ENCODE measurements at regions not wholly inside any gene's neighbourhood (a gene's known extent, or its start where the extent isn't known, plus 50 kb on each side); places are given as distances from the start of the nearest gene placed in this dataset.

DNA sequence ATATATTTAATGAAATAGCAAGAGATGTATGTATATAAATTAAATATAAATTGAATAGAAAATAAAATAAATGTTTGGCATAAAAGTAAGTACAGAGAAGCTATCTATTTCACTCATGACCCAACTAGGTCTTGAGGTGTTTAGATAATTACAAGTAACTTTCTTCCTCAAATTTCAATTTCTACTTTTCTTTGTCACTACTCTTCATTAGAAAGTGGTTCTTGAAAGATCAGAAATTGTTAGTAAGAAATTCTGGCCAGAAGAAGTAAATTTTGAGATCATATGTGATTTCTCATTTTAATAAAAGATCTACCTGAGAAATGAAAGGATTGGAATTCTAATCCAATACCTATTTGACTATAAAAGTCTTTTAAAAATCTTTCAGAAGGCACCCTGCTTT lies 126.9 kb downstream of the BTC start:
- H3K27me3 ChIP-seq = no peaks in the 10 kb centered on the region
- no peak overlapping the region for H3K27ac ChIP-seq
- no peaks in the 10 kb centered on the region for H3K36me3 ChIP-seq
- DNase-seq = no peak
- TF ChIP-seq, protein P1, sequence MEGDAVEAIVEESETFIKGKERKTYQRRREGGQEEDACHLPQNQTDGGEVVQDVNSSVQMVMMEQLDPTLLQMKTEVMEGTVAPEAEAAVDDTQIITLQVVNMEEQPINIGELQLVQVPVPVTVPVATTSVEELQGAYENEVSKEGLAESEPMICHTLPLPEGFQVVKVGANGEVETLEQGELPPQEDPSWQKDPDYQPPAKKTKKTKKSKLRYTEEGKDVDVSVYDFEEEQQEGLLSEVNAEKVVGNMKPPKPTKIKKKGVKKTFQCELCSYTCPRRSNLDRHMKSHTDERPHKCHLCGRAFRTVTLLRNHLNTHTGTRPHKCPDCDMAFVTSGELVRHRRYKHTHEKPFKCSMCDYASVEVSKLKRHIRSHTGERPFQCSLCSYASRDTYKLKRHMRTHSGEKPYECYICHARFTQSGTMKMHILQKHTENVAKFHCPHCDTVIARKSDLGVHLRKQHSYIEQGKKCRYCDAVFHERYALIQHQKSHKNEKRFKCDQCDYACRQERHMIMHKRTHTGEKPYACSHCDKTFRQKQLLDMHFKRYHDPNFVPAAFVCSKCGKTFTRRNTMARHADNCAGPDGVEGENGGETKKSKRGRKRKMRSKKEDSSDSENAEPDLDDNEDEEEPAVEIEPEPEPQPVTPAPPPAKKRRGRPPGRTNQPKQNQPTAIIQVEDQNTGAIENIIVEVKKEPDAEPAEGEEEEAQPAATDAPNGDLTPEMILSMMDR (IDR thresholded peaks at IDR 0.05) = no peak
- no peak for TF ChIP-seq POLR2A (IDR thresholded peaks at IDR 0.05)
- H3K4me3 ChIP-seq = no peak overlapping the region
- intact Hi-C loops (cut with DNase I) = no loop called here
- no peaks in the 10 kb centered on the region for H3K9me3 ChIP-seq
- H3K4me1 ChIP-seq = peaks cover 0 to 23% (median 0%) of the 10 kb centered on the region in 3 donors

DNA sequence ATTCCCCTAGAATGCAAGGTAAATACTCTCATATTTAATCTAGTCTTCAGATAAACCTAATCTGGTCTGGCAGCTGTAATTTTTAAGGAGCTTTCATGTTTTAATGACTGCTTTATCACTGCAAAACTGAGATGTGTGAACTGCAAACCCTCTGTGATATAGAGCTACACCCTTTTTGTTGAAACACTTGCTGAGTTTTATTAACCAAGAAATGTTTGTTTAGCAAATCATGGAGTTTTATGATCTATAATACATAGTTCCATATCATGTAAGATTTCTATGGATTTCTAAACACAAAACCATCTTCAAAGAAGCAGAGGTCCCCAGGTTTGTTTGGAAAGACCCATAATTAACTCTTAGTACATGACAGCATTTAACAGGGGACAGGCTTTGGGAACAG lies 126.4 kb downstream of the BTC start:
- Histone ChIP-seq H3K9me3 (no peaks in the 10 kb centered on the region), H3K36me3 (no peaks in the 10 kb centered on the region), H3K4me1 (peaks cover 0 to 22% (median 0%) of the 10 kb centered on the region in 3 donors), H3K4me3 (no peak overlapping the region), H3K27me3 (no peaks in the 10 kb centered on the region), H3K27ac (no peak overlapping the region)
- intact Hi-C loops (cut with DNase I) = no loop called here
- TF ChIP-seq, protein P1 (IDR thresholded peaks at IDR 0.05) = no peak
- no peak for TF ChIP-seq POLR2A (IDR thresholded peaks at IDR 0.05)
- DNase-seq = no peak

DNA sequence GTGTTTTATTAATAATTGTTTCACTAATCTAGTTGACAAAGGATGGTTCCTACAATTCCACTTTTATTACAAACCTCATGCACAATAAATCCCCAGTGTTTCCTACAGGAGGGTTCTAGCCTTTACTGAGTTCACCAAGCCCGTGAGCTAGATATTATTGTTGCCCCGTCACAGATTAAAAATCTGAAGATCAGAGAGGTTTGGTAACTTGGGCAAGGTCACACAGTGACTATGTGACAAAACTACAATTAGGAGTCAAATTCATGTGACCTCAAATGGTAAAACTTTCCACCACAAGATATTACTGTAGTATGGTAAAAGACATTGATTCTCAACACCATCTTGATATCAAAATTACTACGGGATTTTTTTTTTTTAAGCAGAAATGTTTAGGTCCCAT lies 124.6 kb downstream of the BTC start:
- Histone ChIP-seq H3K4me3 (no peak overlapping the region), H3K27me3 (no peaks in the 10 kb centered on the region), H3K27ac (no peak overlapping the region), H3K36me3 (no peaks in the 10 kb centered on the region), H3K9me3 (no peaks in the 10 kb centered on the region), H3K4me1 (peaks cover 0 to 22% (median 0%) of the 10 kb centered on the region in 3 donors)
- WGBS, 2 donors = 83 to 87% methylated on average over 3 of the region's 3 CpGs
- intact Hi-C loops (cut with DNase I) = loop anchor here (5.0 kb wide), 2 partner anchors 137 to 297 kb away; no protein-coding TSS in a partner anchor
- no peak for TF ChIP-seq POLR2A (IDR thresholded peaks at IDR 0.05)
- TF ChIP-seq, protein P1 (IDR thresholded peaks at IDR 0.05) = no peak
- DNase-seq = no peak

DNA sequence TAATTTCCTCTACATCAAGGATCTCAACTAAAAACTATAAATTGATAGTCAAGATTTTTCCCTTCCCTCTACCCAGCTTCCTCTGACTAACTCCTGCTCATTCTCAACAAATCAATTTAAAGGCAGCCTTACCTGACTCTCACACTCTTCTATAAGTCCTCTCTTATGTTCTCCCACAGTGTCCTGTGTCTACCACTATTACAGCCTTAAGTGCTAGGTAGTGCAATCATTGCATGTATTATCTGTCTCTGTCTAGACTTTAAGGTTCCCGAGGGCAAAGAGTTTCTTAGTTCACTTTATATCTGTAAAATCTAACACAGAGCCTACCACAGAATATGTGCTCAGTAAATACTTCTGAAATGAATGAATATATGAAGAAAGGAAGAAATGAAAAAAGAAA lies 123.7 kb downstream of the BTC start:
- Histone ChIP-seq H3K9me3 (no peaks in the 10 kb centered on the region), H3K27me3 (no peaks in the 10 kb centered on the region), H3K4me3 (no peak overlapping the region), H3K27ac (no peak overlapping the region), H3K36me3 (no peaks in the 10 kb centered on the region), H3K4me1 (peaks cover 0 to 14% (median 0%) of the 10 kb centered on the region in 3 donors)
- intact Hi-C loops (cut with DNase I) = loop anchor here (5.0 kb wide), 2 partner anchors 138 to 298 kb away; no protein-coding TSS in a partner anchor
- WGBS, 2 donors = 65 to 100% methylated on average over 1 of the region's 1 CpG
- TF ChIP-seq, protein P1 (IDR thresholded peaks at IDR 0.05) = no peak
- TF ChIP-seq POLR2A (IDR thresholded peaks at IDR 0.05) = no peak
- DNase-seq = no peak

DNA sequence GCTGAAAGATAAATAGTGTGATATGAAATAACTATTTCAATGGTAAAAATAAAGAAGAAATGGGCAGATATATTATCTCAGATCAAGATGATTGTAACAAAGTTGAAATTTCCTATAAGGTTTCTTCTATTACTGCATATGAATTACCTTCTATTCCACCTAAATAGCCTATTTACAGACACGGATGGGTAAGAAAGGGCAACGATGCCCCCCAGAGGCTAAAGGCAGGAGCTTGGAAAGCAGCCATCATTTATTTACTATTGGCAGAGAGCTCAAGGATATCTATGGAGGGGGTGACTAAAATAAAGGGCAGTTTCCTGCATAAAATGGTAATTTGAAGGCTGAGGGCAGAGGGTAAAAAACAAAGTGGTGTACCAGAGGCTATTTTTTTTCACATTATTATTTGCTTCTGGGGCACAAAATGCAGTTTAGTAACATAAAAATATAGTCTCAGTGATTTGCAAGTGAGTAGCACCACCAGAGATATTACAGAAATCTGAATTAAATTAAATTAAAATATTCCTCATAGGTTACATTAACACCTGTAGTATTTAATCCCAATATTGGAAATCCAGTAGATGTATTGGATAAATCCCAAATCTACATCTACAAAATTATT lies 123.1 kb downstream of the BTC start:
- intact Hi-C loops (cut with DNase I) = loop anchor here (5.0 kb wide), 2 partner anchors 139 to 299 kb away; no protein-coding TSS in a partner anchor
- DNase-seq = peak; percentile 2
- WGBS, 2 donors = 0 to 5% methylated on average over 2 of the region's 2 CpGs
- Histone ChIP-seq H3K4me1 (peaks cover 0 to 9% (median 0%) of the 10 kb centered on the region in 3 donors), H3K27ac (no peak overlapping the region), H3K9me3 (no peaks in the 10 kb centered on the region), H3K27me3 (no peaks in the 10 kb centered on the region), H3K4me3 (no peak overlapping the region), H3K36me3 (no peaks in the 10 kb centered on the region)
- TF ChIP-seq, protein P1 (IDR thresholded peaks at IDR 0.05) = peak; percentile 32 to 81 (median 43)
- no peak for TF ChIP-seq POLR2A (IDR thresholded peaks at IDR 0.05)
